Gastroesophageal sphincter (tissue), 4 donors: ENCODE measurements at regions not wholly inside any gene's neighbourhood (a gene's known extent, or its start where the extent isn't known, plus 50 kb on each side); places are given as distances from the start of the nearest gene placed in this dataset.
"Not testable (repeated sequence)": the region's sequence is repeated elsewhere in the genome, so short reads cannot be mapped to it uniquely, and the experiment has no call there.

Source experiments
- ATAC-seq: fragments of 150-250 bp; one replicate; pipeline ENCODE4 v1.9.1; 2016; ENCODE audit warnings: mild to moderate bottlenecking, moderate library complexity
- H3K27ac ChIP-seq, 4 donors: fragments of 200-600 bp; sonication (generic) in 3 of 4; 1 replicate in 3 of 4; 2 replicates in 1 of 4; pipeline ENCODE4 v1.5.1; 2016 to 2019
- H3K27me3 ChIP-seq: fragments of 200-600 bp; sonication (generic); one replicate; pipeline ENCODE4 v1.5.1; 2019
- H3K36me3 ChIP-seq, 2 donors: fragments of 200-600 bp; sonication (generic); one replicate each; pipeline ENCODE4 v1.5.1; 2019; ENCODE audit warnings: control low read depth in 1 of 2
- H3K4me1 ChIP-seq, 3 donors: fragments of 200-600 bp; sonication (generic); 1 replicate in 2 of 3; 2 replicates in 1 of 3; pipeline ENCODE4 v1.5.1; 2016 to 2019; ENCODE audit warnings: control low read depth in 2 of 3
- H3K4me3 ChIP-seq, 2 donors: fragments of 200-600 bp; sonication (generic); one replicate each; pipeline ENCODE4 v1.5.1; 2019; ENCODE audit warnings: mild to moderate bottlenecking in 1 of 2, moderate library complexity in 1 of 2
- H3K9me3 ChIP-seq, 3 donors: fragments of 200-600 bp; sonication (generic); one replicate each; pipeline ENCODE4 v1.5.1; 2017 to 2019; ENCODE audit warnings: control low read depth in 2 of 3
- CTCF ChIP-seq, 4 experiments: fragments of 200-600 bp in 2 of 4; fragments of 450-650 bp in 2 of 4; sonication (generic) in 1 of 4; IDR thresholded peaks; one replicate each; pipeline ENCODE4 v1.5.1; 2017 to 2019; ENCODE audit warnings: antibody characterized with exemption in 4 of 4, mild to moderate bottlenecking in 2 of 4, moderate library complexity in 2 of 4
- EP300 ChIP-seq: sonication (generic); formaldehyde crosslinking; IDR thresholded peaks from one replicate; pipeline ENCODE4 v1.6.1; 2017; ENCODE audit warnings: antibody characterized with exemption, mild to moderate bottlenecking
- POLR2A ChIP-seq, 2 donors: fragments of 450-650 bp; IDR thresholded peaks; one replicate each; pipeline ENCODE4 v1.6.1; 2017; ENCODE audit warnings: antibody characterized with exemption in 2 of 2, mild to moderate bottlenecking in 2 of 2, moderate library complexity in 1 of 2
- POLR2AphosphoS5 ChIP-seq: sonication (generic); formaldehyde crosslinking; IDR thresholded peaks from one replicate; pipeline ENCODE4 v1.6.1; 2017; ENCODE audit warnings: antibody characterized with exemption
- WGBS, 2 donors: methylation state at CpG; one replicate each; pipeline ENCODE4 v1.1.5; 2018; ENCODE audit warnings: low coverage in 1 of 2; 5-methylcytosine and 5-hydroxymethylcytosine counted together

- H3K4me3 ChIP-seq: no peak overlapping the region
- TF ChIP-seq CTCF (IDR thresholded peaks at IDR 0.05) (no peak), POLR2A (IDR thresholded peaks at IDR 0.05) (no peak), POLR2AphosphoS5 (no peak), EP300 (no peak)
- H3K9me3 ChIP-seq: no peaks in the 10 kb centered on the region
- no peaks in the 10 kb centered on the region for H3K4me1 ChIP-seq
- no peaks in the 10 kb centered on the region for H3K27me3 ChIP-seq
- ATAC-seq: no peak
- 76 to 95% methylated on average over 3 to 6 of the region's 7 CpGs for WGBS, 2 donors
- no peaks in the 10 kb centered on the region for H3K36me3 ChIP-seq
- no peak overlapping the region for H3K27ac ChIP-seq
These were observed 65.7 kb upstream of the PARD3 start for GRCh38 chr10:34880817-34881216.

GRCh38 chr10:34878651-34879050 lies 63.6 kb upstream of the PARD3 start:
- not testable (repeated sequence) for H3K4me3 ChIP-seq, H3K27ac ChIP-seq, ATAC-seq, H3K36me3 ChIP-seq, H3K4me1 ChIP-seq, H3K9me3 ChIP-seq, H3K27me3 ChIP-seq
- WGBS, 2 donors: 78 to 100% methylated on average over 1 of the region's 1 CpG

GRCh38 chr10:34875061-34875460 lies 60.0 kb upstream of the PARD3 start:
- no peaks in the 10 kb centered on the region for H3K36me3 ChIP-seq
- H3K4me3 ChIP-seq: no peak overlapping the region
- WGBS, 2 donors: 91 to 100% methylated on average over 8 to 11 of the region's 11 CpGs
- ATAC-seq: no peak
- no peaks in the 10 kb centered on the region for H3K9me3 ChIP-seq
- TF ChIP-seq CTCF (IDR thresholded peaks at IDR 0.05) (no peak), POLR2AphosphoS5 (no peak), EP300 (no peak), POLR2A (IDR thresholded peaks at IDR 0.05) (no peak)
- H3K27ac ChIP-seq: no peak overlapping the region
- H3K4me1 ChIP-seq: no peaks in the 10 kb centered on the region
- H3K27me3 ChIP-seq: no peaks in the 10 kb centered on the region

- Histone ChIP-seq H3K36me3 (no peaks in the 10 kb centered on the region), H3K27ac (no peak overlapping the region), H3K4me3 (no peak overlapping the region), H3K9me3 (no peaks in the 10 kb centered on the region), H3K4me1 (no peaks in the 10 kb centered on the region), H3K27me3 (no peaks in the 10 kb centered on the region)
- TF ChIP-seq CTCF (IDR thresholded peaks at IDR 0.05) (no peak), POLR2AphosphoS5 (no peak), POLR2A (IDR thresholded peaks at IDR 0.05) (no peak), EP300 (no peak)
- WGBS, 2 donors: 97% methylated on average over 3 of the region's 3 CpGs; no CpG with 5 or more reads in 1 of the 2 donors
- ATAC-seq: no peak
These were observed 57.7 kb upstream of the PARD3 start for GRCh38 chr10:34872820-34873219.

- no peak overlapping the region for H3K27ac ChIP-seq
- H3K4me3 ChIP-seq: no peak overlapping the region
- no peaks in the 10 kb centered on the region for H3K27me3 ChIP-seq
- no peak for TF ChIP-seq CTCF (IDR thresholded peaks at IDR 0.05)
- no peak for TF ChIP-seq EP300
- TF ChIP-seq POLR2AphosphoS5: no peak
- TF ChIP-seq POLR2A (IDR thresholded peaks at IDR 0.05): no peak
- H3K4me1 ChIP-seq: peaks cover 0 to 12% (median 7%) of the 10 kb centered on the region in 3 donors
- no peak for ATAC-seq
- H3K36me3 ChIP-seq: no peaks in the 10 kb centered on the region
- H3K9me3 ChIP-seq: no peaks in the 10 kb centered on the region
- WGBS, 2 donors: 63 to 71% methylated on average over 8 to 10 of the region's 11 CpGs
These were observed 54.2 kb upstream of the PARD3 start for GRCh38 chr10:34869135-34869836.
